Mesothelial cell of epicardium (in vitro differentiated cells): ENCODE measurements at regions not wholly inside any gene's neighbourhood (a gene's known extent, or its start where the extent isn't known, plus 50 kb on each side); places are given as distances from the start of the nearest gene placed in this dataset.

Source experiments
- DNase-seq, 2 experiments: peaks; one replicate each; pipeline ENCODE4 v3.0.0; 2021; ENCODE audit warnings: low spot score in 2 of 2; ENCODE audit not compliant: unreplicated experiment in 2 of 2
- H3K27ac Mint-ChIP-seq: 2 replicates; pipeline ENCODE4 v1.8.0; 2021; ENCODE audit warnings: mixed read lengths
- H3K27me3 Mint-ChIP-seq: 2 replicates; pipeline ENCODE4 v1.8.0; 2021; ENCODE audit warnings: low read depth, mixed read lengths
- H3K36me3 Mint-ChIP-seq: 2 replicates; pipeline ENCODE4 v1.8.0; 2021; ENCODE audit warnings: mixed read lengths
- H3K4me1 Mint-ChIP-seq: 2 replicates; pipeline ENCODE4 v1.8.0; 2021; ENCODE audit warnings: mixed read lengths
- H3K4me3 Mint-ChIP-seq: 2 replicates; pipeline ENCODE4 v1.8.0; 2021; ENCODE audit warnings: mild to moderate bottlenecking, moderate library complexity, mixed read lengths
- H3K9me3 Mint-ChIP-seq: 2 replicates; pipeline ENCODE4 v1.8.0; 2021; ENCODE audit warnings: mixed read lengths
- CTCF ChIP-seq: fragments of 200-600 bp; sonication (generic); IDR thresholded peaks from one replicate; pipeline ENCODE4 v1.5.0; 2021; ENCODE audit warnings: antibody characterized with exemption; ENCODE audit not compliant: unreplicated experiment

GRCh38 chr20:50292079-50292590, 101.5 kb downstream of the CEBPB start:
- no peak overlapping the region for H3K27ac Mint-ChIP-seq
- H3K4me3 Mint-ChIP-seq: no peak overlapping the region
- no peak for DNase-seq
- H3K4me1 Mint-ChIP-seq: no peaks in the 10 kb centered on the region
- no peaks in the 10 kb centered on the region for H3K36me3 Mint-ChIP-seq
- H3K9me3 Mint-ChIP-seq: no peaks in the 10 kb centered on the region
- TF ChIP-seq CTCF: no peak
- H3K27me3 Mint-ChIP-seq: no peaks in the 10 kb centered on the region

- H3K27me3 Mint-ChIP-seq: no peaks in the 10 kb centered on the region
Measured at GRCh38 chr20:50292591-50293283, 102.1 kb downstream of the CEBPB start.

GRCh38 chr20:50293284-50294139, 102.9 kb downstream of the CEBPB start:
- no peak for DNase-seq
- Mint-ChIP-seq H3K36me3 (no peaks in the 10 kb centered on the region), H3K27ac (no peak overlapping the region), H3K9me3 (no peaks in the 10 kb centered on the region), H3K4me3 (no peak overlapping the region), H3K4me1 (no peaks in the 10 kb centered on the region), H3K27me3 (no peaks in the 10 kb centered on the region)
- TF ChIP-seq CTCF: no peak

More at GRCh38 chr20:50292591-50293283, 102.1 kb downstream of the CEBPB start:
- DNase-seq: no peak
- no peak overlapping the region for H3K4me3 Mint-ChIP-seq
- H3K27ac Mint-ChIP-seq: no peak overlapping the region
- no peak for TF ChIP-seq CTCF
- H3K4me1 Mint-ChIP-seq: no peaks in the 10 kb centered on the region
- H3K9me3 Mint-ChIP-seq: no peaks in the 10 kb centered on the region
- H3K36me3 Mint-ChIP-seq: no peaks in the 10 kb centered on the region

GRCh38 chr20:50294164-50295088, 103.8 kb downstream of the CEBPB start:
- H3K9me3 Mint-ChIP-seq: no peaks in the 10 kb centered on the region
- H3K4me3 Mint-ChIP-seq: no peak overlapping the region
- DNase-seq: no peak
- H3K36me3 Mint-ChIP-seq: no peaks in the 10 kb centered on the region
- no peak overlapping the region for H3K27ac Mint-ChIP-seq
- no peaks in the 10 kb centered on the region for H3K4me1 Mint-ChIP-seq
- TF ChIP-seq CTCF: no peak
- no peaks in the 10 kb centered on the region for H3K27me3 Mint-ChIP-seq

GRCh38 chr20:50295345-50295744, 104.7 kb downstream of the CEBPB start:
- H3K27me3 Mint-ChIP-seq: no peaks in the 10 kb centered on the region
- no peak for TF ChIP-seq CTCF
- H3K27ac Mint-ChIP-seq: no peak overlapping the region
- no peak overlapping the region for H3K4me3 Mint-ChIP-seq
- H3K9me3 Mint-ChIP-seq: no peaks in the 10 kb centered on the region
- no peaks in the 10 kb centered on the region for H3K4me1 Mint-ChIP-seq
- DNase-seq: no peak
- no peaks in the 10 kb centered on the region for H3K36me3 Mint-ChIP-seq
